IPS-20b (cell line): ENCODE measurements at regions not wholly inside any gene's neighbourhood (a gene's known extent, or its start where the extent isn't known, plus 50 kb on each side); places are given as distances from the start of the nearest gene placed in this dataset.
A peak's percentile ranks its signal among the peaks of the same experiment; 100 is the strongest.

Experiments
- H3K27ac ChIP-seq: one replicate; pipeline ENCODE4 v1.5.1; 2013; ENCODE audit warnings: low read length
- H3K27me3 ChIP-seq: 2 replicates; pipeline ENCODE4 v1.6.1; 2013; ENCODE audit warnings: mild to moderate bottlenecking, low read length, inconsistent platforms; ENCODE audit not compliant: insufficient read depth
- H3K36me3 ChIP-seq: 2 replicates; pipeline ENCODE4 v1.6.1; 2013; ENCODE audit warnings: low read depth, mild to moderate bottlenecking, inconsistent platforms, low read length, moderate library complexity; ENCODE audit not compliant: insufficient read depth
- H3K4me1 ChIP-seq: 2 replicates; pipeline ENCODE4 v1.6.1; 2013; ENCODE audit warnings: mild to moderate bottlenecking, control low read depth, inconsistent platforms, low read length, moderate library complexity; ENCODE audit not compliant: insufficient read depth
- H3K4me3 ChIP-seq: 2 replicates; pipeline ENCODE4 v1.5.1; 2013; ENCODE audit warnings: mild to moderate bottlenecking, low read length, inconsistent platforms
- H3K9ac ChIP-seq: 2 replicates; pipeline ENCODE4 v1.6.1; 2013; ENCODE audit warnings: low read depth, mild to moderate bottlenecking, inconsistent platforms, low read length, moderate library complexity
- H3K9me3 ChIP-seq: 2 replicates; pipeline ENCODE4 v1.6.1; 2013; ENCODE audit warnings: mild to moderate bottlenecking, low read depth, low read length, inconsistent platforms; ENCODE audit not compliant: insufficient read depth

DNA sequence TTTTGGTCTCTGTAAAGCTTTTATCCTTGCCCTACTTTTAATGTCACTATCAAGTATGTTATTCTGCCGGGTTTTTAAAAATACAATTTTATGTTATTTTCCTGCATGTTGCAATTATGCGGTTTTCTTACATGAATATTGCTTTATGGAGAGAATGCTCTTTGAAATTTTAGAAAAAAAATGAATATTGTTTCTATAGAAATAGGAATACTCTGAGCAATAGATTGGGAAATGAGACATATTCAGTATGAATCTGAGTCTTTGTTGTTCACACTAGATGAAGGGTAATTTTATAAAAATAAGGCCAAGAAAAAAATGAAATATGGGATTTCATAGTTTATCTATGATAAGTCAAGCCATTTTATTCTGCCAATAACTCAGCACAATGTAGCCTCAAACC lies 142.2 kb upstream of the DTNA start:
- Histone ChIP-seq H3K9ac (no peak overlapping the region), H3K4me3 (no peak overlapping the region), H3K27me3 (no peaks in the 10 kb centered on the region), H3K4me1 (no peaks in the 10 kb centered on the region), H3K9me3 (no peaks in the 10 kb centered on the region), H3K36me3 (no peaks in the 10 kb centered on the region), H3K27ac (no peak overlapping the region)

- Histone ChIP-seq H3K9me3 (0 out of 2 replicates have a peak, but pooled peaks cover 13% of the 10 kb centered on the region), H3K27me3 (no peaks in the 10 kb centered on the region), H3K4me1 (no peaks in the 10 kb centered on the region), H3K9ac (no peak overlapping the region), H3K4me3 (no peak overlapping the region), H3K36me3 (no peaks in the 10 kb centered on the region), H3K27ac (no peak overlapping the region)
These were observed 133.5 kb upstream of the DTNA start for GRCh38 chr18:34576622-34577021.

- H3K9me3 ChIP-seq, result 0 out of 2 replicates have a peak, but pooled peaks cover 10% of the 10 kb centered on the region
- H3K4me1 ChIP-seq, result peaks cover 7% of the 10 kb centered on the region; the same call in 1 of the 2 replicates
- no peak overlapping the region for H3K9ac ChIP-seq
- H3K4me3 ChIP-seq, result no peak overlapping the region
- no peaks in the 10 kb centered on the region for H3K36me3 ChIP-seq
- H3K27me3 ChIP-seq, result no peaks in the 10 kb centered on the region
- no peak overlapping the region for H3K27ac ChIP-seq
These were observed 126.2 kb upstream of the DTNA start for GRCh38 chr18:34583895-34584294.

DNA sequence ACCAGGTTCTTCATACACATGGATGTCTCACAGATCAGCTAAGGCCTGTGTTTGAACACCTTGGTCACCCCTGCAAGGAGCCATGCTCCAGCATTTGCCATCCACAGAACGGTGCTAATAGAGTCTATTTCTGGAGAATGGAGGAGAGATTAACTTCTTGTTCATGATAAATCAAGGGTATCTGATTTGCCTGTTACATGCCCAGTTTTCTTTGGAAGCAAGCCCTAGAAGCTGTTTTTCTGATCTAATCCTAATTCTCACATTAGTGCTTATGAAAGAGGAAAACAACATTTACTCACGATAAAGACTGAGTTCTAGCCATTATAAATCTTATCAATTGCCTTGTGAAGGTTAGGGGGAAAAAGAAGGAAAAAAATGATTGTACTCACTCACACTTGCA lies 119.6 kb upstream of the DTNA start:
- H3K9me3 ChIP-seq, result no peaks in the 10 kb centered on the region
- no peaks in the 10 kb centered on the region for H3K27me3 ChIP-seq
- no peak overlapping the region for H3K9ac ChIP-seq
- no peak overlapping the region for H3K4me3 ChIP-seq
- no peak overlapping the region for H3K27ac ChIP-seq
- no peaks in the 10 kb centered on the region for H3K36me3 ChIP-seq
- H3K4me1 ChIP-seq, result peaks cover 20% of the 10 kb centered on the region; the same call in 1 of the 2 replicates

DNA sequence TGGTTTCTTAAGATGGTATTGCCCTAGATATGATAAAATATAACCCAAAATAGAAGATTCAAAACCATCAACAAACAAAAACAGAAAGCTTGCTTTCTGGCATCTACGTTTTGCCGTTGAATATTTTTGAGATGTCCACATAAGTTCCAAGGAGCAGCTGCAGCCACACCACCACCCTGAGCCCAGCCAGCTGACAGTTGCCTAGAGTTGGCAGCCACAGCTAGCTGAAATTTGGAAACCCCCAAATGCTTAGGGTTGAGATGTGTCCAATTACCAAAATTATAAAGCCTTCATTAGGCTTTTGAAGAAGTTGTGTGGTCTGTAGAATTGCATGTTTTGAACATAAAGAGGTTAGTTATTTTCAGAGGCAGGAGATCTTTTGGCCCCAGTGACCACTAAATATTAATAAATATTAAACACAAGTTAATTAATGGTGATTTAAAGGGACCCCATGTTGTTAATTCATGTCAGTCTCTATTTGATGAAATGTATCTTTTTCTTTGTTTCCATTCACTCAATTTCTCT lies 118.1 kb upstream of the DTNA start:
- H3K27ac ChIP-seq, result no peak overlapping the region
- no peak overlapping the region; the same call in 1 of the 2 replicates for H3K9ac ChIP-seq
- H3K36me3 ChIP-seq, result no peaks in the 10 kb centered on the region
- peaks cover 20% of the 10 kb centered on the region; the same call in 1 of the 2 replicates for H3K4me1 ChIP-seq
- no peak overlapping the region for H3K4me3 ChIP-seq
- no peaks in the 10 kb centered on the region for H3K9me3 ChIP-seq
- no peaks in the 10 kb centered on the region for H3K27me3 ChIP-seq

GRCh38 chr18:34592481-34592880 lies 117.6 kb upstream of the DTNA start:
- Histone ChIP-seq H3K4me1 (peaks cover 20% of the 10 kb centered on the region; the same call in 1 of the 2 replicates), H3K36me3 (no peaks in the 10 kb centered on the region), H3K27me3 (no peaks in the 10 kb centered on the region), H3K9me3 (no peaks in the 10 kb centered on the region), H3K9ac (peak overlapping the region; percentile 36; the same call in 1 of the 2 replicates), H3K27ac (peak overlapping the region; percentile 7), H3K4me3 (peak overlapping the region; percentile 64; the same call in 1 of the 2 replicates)

- peak overlapping the region; percentile 36; the same call in 1 of the 2 replicates for H3K9ac ChIP-seq
- H3K27ac ChIP-seq, result peak overlapping the region; percentile 7
- peak overlapping the region; percentile 64 for H3K4me3 ChIP-seq
These were observed 117.1 kb upstream of the DTNA start for GRCh38 chr18:34592961-34593382.

DNA sequence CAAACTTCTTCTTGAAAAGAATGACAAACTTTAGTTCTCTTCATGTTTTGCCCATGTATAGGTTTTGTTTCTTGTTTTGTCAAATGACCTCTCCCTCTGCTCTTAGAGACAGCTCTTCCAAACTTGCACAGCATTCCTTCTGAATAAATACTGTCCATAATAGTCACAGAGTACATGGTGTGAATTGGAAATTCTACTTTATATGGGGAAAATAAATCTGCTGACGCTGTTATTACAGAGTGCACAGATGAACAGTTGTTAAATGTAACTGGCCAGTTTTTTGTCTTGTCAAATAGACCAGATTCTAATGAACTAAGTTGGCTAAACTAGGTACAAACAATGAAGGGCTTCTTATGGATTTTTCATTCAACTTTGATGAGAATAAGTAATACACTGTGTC lies 115.8 kb upstream of the DTNA start:
- H3K4me3 ChIP-seq, result no peak overlapping the region
- no peaks in the 10 kb centered on the region for H3K36me3 ChIP-seq
- no peaks in the 10 kb centered on the region for H3K9me3 ChIP-seq
- H3K9ac ChIP-seq, result no peak overlapping the region
- peaks cover 20% of the 10 kb centered on the region; the same call in 1 of the 2 replicates for H3K4me1 ChIP-seq
- no peak overlapping the region for H3K27ac ChIP-seq
- no peaks in the 10 kb centered on the region for H3K27me3 ChIP-seq

More at GRCh38 chr18:34592961-34593382, 117.1 kb upstream of the DTNA start:
- H3K4me1 ChIP-seq, result peaks cover 20% of the 10 kb centered on the region; the same call in 1 of the 2 replicates
- H3K9me3 ChIP-seq, result no peaks in the 10 kb centered on the region
- no peaks in the 10 kb centered on the region for H3K27me3 ChIP-seq
- no peaks in the 10 kb centered on the region for H3K36me3 ChIP-seq

- H3K4me1 ChIP-seq, result peaks cover 20% of the 10 kb centered on the region; the same call in 1 of the 2 replicates
- H3K4me3 ChIP-seq, result no peak overlapping the region
- no peaks in the 10 kb centered on the region for H3K27me3 ChIP-seq
- no peak overlapping the region for H3K9ac ChIP-seq
- no peaks in the 10 kb centered on the region for H3K9me3 ChIP-seq
- H3K36me3 ChIP-seq, result no peaks in the 10 kb centered on the region
- H3K27ac ChIP-seq, result no peak overlapping the region
These were observed 114.4 kb upstream of the DTNA start for GRCh38 chr18:34595690-34596089.

DNA sequence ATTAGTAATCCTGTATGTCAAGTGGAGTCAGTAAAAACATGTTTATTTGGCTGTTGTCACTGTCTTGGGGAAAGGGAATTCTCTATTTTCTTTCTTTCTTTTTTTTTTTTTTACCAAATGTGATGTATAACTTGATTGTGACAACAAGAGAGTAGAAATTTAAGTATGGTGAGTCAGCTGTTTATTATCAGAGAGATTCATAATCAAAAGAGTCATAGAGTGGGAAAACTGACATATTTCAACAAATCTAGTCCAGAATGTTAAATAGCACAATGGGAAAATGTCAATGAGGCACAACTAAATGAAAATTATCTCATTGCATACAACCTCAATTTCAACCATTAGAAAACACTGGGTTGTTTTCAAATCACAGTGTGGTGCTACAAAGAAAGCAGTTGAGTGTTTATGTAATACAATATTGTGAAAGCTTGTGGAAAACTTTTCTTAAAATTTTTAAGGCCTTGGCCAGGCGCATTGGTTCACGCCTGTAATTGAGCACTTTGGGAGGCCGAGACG lies 111.9 kb upstream of the DTNA start:
- Histone ChIP-seq H3K9ac (no peak overlapping the region), H3K9me3 (no peaks in the 10 kb centered on the region), H3K4me3 (no peak overlapping the region), H3K36me3 (no peaks in the 10 kb centered on the region), H3K4me1 (peaks cover 7% of the 10 kb centered on the region; the same call in 1 of the 2 replicates), H3K27ac (no peak overlapping the region), H3K27me3 (no peaks in the 10 kb centered on the region)

DNA sequence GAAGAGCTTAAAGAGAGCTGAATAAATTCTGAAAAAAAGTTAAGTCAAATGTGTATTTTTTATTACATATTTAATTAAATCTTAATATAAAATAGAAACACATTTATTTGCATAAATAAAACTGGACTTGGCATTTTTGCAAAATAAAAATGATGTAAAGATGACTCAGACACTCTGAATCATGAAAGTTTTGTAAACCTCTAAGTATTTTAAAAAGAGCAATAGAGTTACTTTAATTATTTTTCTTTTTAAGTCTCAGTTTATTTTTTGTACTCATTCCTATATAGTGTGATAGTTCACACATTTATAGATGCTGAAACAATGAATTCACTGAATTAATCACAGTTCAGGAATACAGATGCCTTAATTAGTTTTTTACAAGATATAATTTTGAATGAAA lies 109.9 kb upstream of the DTNA start:
- Histone ChIP-seq H3K9ac (no peak overlapping the region), H3K36me3 (no peaks in the 10 kb centered on the region), H3K4me1 (no peaks in the 10 kb centered on the region), H3K4me3 (no peak overlapping the region), H3K9me3 (no peaks in the 10 kb centered on the region), H3K27ac (no peak overlapping the region), H3K27me3 (no peaks in the 10 kb centered on the region)

DNA sequence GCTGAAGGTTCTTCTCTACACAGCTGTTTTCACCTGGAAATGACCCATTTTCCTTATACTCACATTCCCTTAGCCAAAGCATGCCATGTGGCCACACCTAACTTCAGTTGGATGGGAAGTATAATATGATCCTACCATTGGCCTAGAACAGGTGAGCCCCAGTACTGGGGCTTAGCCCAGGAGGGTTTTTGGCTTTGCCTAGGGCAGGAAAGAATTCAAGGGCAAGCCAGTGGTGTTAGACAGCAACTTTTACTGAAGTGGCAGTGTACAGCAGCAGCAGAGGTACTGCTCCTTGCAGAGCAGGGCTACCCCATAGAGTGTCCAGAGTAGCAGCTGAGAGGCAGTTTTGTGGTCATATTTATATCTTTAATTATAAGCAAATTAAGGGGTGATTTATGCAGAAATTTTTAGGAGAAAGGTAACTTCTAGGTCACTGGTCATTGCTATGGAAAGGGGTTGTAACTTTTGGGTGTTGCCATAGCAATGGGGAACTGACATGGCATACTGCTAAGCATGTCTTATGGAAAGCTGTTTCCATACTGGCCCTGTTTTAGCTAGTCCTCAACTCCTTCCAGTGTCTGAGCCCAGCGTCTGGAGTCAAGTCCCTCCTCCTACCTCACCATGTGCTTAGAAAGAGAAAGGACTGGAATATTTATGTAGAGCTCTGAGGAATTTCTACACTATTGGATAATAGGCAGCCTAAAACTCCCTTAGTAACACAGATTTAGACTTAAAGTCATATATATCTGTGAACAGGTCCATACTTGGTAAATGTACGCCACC lies 109.0 kb upstream of the DTNA start:
- no peaks in the 10 kb centered on the region for H3K27me3 ChIP-seq
- no peak overlapping the region for H3K27ac ChIP-seq

More for the DNA sequence above, 109.0 kb upstream of the DTNA start:
- Histone ChIP-seq H3K9ac (no peak overlapping the region), H3K36me3 (no peaks in the 10 kb centered on the region), H3K4me3 (no peak overlapping the region), H3K9me3 (no peaks in the 10 kb centered on the region), H3K4me1 (no peaks in the 10 kb centered on the region)
